HG03280 (cell line): ENCODE measurements at regions not wholly inside any gene's neighbourhood (a gene's known extent, or its start where the extent isn't known, plus 50 kb on each side); places are given as distances from the start of the nearest gene placed in this dataset.
"Not testable (repeated sequence)": the region's sequence is repeated elsewhere in the genome, so short reads cannot be mapped to it uniquely, and the experiment has no call there.

Experiments used
- ATAC-seq: cut with Tn5 transposase; IDR thresholded peaks from one replicate; pipeline ENCODE4 v1.9.1; 2021; ENCODE audit warnings: mild to moderate bottlenecking, moderate library complexity; ENCODE audit not compliant: unreplicated experiment

GRCh38 chr13:55160867-55161266 lies 1979.9 kb upstream of the PRR20A start:
- no peak for ATAC-seq

- ATAC-seq, result not testable (repeated sequence)
These were observed 1962.1 kb upstream of the PRR20A start for GRCh38 chr13:55178582-55178981.

GRCh38 chr13:55190996-55191395 lies 1949.7 kb upstream of the PRR20A start:
- ATAC-seq, result no peak

DNA sequence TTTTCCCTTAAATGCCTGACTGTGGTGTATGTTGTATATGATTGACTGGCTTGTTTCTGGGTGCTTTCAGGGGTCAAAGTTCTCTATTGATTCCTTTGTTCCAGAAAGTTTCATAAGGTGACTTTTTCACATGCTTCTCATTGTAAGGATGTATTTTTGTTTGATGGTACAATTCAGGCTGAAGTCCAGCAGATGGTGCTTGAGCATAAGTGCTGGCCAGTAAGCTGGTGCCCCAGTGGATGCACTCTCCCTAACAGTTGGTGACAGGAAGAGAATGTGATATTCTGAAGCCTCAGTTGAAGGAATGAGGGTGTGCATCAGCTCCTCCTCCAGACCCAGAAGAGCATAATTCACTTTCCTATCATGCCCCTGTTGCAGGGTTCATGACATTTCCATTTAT lies 1941.6 kb upstream of the PRR20A start:
- no peak for ATAC-seq

GRCh38 chr13:55214841-55215345 lies 1925.8 kb upstream of the PRR20A start:
- ATAC-seq, result no peak

DNA sequence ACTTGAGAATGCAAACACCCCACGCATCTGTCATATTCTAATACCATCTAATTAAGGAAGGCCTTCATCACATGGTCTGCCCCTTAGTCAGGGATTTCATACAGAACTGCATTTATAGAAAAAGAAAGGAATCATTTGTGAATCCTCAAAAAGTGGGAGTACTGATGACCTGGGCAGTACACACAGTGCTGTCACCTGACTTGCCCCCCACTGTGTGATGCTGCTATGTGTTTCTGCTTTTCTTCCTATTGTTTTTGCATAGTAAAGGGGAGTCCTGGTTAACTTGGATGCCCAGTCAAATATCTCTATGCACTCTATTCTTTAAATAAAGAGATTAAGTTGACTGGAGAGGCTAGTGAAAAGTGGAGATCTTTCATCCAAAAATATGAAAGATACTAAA lies 1921.2 kb upstream of the PRR20A start:
- no peak for ATAC-seq

DNA sequence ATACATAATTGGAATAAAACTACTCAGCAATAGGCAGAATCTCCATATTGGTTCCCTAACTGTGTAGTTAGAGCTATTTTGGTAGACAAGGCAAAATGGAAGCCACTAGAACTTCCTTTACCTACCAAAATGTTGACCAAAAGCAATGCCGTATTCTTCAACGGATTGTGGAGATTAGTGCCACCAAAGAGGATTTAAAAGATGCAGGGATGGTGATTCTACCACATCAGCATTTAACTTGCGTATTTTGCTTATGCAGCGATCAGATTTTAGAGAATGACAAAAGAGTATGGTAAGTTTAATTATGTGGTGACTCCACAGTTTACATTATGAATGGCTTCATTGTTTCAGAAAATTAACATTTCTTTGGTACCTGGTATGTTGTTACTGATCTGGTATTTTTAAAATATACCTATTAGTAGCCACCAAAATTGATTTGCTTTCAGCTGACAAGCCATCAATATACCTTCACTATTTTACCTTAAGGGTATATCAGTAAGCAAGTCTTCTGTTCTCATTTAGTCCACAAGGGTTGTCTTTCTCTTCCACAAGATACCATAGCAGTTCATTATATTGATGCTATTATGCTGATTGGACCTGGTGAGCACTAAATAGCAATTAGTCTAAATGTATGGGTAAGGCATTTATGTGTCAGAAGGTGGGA lies 1910.7 kb upstream of the PRR20A start:
- ATAC-seq, result no peak

DNA sequence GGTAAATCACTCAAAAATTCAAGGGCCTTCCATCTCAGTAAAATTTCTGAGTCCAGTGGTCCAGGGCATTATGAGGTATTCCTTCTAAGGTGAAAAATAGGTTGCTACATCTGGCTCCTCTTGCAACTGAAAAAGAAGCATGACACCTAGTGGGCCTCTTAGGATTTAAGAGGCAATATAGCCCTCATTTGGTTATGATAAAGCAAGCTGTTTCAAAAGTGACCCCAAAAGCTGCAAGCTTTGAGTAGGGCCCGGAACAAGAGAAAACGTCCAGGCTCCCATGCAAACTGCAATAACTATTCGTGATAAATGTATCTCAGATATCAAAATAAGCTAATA lies 1910.2 kb upstream of the PRR20A start:
- ATAC-seq, result no peak

DNA sequence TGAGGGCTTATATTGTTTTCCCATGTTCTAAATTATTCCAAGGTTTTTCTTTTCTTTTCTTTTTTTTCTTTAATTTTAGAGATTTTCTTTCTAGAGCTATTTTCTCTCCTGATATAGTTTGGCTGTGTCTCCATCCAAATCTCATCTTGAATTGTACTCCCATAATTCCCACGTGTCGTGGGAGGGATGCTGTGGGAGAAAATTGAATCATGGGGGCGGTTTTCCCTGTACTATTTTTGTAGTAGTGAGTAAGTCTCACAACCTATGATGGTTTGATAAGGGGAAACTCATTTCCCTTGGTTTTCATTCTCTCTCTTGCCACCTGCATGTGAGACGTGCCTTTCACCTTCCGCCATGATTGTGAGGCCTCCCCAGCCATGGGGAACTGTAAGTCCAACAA lies 1906.4 kb upstream of the PRR20A start:
- no peak for ATAC-seq

DNA sequence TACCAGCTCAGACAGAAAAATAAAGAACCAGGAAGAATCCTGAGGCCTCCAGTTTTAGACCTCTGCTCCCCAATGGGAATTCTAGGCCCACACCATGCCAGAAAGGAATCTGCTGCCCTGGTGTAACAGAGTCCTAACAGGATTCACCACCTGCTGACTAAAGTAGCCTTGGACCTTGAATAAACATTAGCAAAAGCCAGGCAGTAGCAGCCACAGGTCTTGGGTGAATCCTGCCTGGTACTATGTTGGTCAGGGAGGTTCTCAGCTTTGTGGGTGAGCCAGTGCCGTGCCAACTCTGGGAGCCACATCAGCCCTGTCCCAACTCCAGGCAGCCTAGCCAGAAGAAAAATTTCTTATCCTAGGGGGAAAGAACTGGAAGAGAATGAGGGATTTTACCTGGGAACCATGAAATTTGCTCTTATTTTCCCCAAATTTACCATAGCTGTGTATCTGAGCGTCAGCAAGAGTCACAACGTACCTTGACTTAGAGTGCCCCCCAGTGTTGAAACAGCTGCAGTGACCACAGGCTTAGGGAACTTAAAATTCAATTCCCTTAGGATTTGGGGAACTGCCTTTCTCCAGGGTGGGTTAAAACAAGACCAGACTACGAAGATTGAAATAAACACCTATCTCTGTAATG lies 1895.6 kb upstream of the PRR20A start:
- ATAC-seq, result no peak

DNA sequence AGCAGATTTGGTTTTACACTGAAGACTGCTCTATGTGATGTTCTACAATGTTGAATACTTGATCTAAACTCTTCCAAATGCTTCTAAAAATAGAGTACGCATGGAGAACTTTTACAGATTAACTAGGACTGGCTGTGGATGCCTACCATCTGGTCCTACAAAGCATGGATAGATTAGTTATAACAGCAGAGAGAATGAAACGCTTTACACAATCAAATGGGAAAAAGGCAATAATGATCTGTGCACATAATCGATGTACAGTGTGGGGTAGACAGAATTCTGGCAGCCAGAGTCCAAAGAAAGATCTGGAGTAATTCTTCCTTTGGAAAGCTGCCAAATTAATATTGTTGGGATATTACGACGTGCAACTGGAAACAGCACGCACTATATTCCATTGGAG lies 1885.5 kb upstream of the PRR20A start:
- ATAC-seq, result no peak

DNA sequence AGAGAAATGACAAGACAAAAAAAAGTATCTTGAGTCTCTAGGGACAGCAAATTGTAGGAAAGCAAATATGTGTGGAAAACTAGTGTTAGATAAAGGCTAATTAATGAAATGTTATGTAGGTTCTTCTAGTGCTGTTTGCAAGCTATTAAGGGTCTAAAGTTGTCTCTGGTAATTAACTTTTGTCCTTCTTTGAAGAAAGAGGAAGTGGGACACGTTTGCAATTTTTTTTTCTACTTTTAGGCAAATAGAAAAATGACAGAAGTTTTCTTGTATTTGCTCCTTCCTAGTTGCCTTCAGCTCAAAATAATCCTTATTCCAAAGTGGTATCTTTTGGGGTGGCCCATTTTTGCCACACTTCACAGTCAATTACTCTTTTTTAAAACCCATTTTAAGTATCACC lies 1877.7 kb upstream of the PRR20A start:
- ATAC-seq, result no peak

DNA sequence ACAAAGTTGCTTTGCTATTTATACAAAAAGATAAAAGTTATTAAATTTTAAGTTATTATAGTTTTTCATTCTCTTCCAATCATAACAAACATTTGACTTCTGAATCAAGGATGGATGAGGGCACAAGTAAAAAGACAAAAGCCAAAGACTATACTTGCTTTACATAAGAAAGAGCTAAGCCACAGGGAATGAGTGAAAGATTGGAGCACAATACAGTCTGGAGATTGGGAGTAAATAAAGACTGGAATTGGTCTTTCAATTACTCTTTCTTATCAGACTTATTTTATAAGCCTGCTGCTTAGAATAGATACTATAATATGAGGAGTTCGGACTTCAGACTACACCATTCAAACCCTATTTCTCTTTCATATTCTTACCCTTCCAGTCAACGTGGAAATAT lies 1874.1 kb upstream of the PRR20A start:
- ATAC-seq, result no peak

- ATAC-seq, result no peak
These were observed 1842.5 kb upstream of the PRR20A start for GRCh38 chr13:55298201-55298600.

- ATAC-seq, result no peak
These were observed 1838.2 kb upstream of the PRR20A start for GRCh38 chr13:55302568-55302967.

GRCh38 chr13:55307909-55308308 lies 1832.8 kb upstream of the PRR20A start:
- no peak for ATAC-seq

- no peak for ATAC-seq
These were observed 1798.8 kb upstream of the PRR20A start for GRCh38 chr13:55341891-55342290.

DNA sequence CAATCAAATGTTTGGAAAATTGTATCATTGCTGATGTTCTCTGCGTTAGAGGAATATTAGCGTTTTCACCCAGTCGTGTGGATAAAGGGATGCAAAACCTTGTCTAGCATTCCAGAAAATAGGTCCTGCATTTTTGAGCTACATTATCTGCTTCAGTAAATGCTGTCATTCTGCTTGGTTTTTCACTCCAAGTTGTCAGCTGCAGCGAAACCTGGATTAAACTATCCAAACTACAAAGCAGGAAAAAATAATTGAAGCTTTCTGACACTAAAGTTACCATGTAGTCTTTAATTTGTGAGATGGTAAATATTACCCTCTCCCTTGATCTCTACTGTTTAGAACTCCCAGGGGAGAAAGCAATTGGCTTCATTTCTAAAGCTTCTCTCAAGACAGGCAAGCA lies 1795.5 kb upstream of the PRR20A start:
- ATAC-seq, result no peak

DNA sequence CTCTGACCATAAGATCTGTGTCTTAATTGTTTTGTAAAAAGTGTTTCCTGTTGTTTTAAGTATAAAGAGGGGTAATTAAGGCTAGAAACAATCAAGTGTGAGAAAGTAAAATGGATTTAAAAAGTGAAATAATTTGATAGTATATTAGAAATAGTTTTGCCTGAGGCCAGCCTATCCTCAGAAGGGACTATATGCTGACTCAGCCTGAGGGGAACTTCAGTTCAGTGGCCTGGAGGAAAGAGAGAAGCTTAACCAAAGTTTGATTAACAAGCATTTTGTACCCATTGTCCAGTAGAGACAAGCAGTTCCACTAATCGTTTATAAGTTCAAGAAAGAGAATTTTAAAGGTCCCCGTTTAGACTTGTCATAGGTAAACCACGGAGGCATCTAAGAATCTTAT lies 1793.2 kb upstream of the PRR20A start:
- ATAC-seq, result no peak

DNA sequence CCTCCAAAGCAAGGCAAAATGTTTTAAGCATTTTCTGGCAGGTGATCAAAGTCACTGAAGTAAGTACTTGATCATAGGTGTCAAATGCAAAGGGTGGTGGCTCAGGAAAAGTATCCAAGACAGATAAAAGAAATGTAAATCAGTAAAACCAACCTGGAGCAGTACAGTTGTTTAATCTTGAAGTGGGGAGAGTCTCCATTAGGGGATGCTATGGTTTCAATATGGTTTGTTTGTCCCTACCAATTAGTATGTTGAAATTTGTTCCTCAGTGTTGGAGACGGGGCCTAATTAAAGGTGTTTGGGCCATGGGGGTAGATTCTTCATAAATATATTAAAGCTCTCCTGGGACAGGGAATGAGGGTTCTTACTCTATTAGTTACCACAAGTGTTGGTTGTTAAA lies 1781.7 kb upstream of the PRR20A start:
- no peak for ATAC-seq

DNA sequence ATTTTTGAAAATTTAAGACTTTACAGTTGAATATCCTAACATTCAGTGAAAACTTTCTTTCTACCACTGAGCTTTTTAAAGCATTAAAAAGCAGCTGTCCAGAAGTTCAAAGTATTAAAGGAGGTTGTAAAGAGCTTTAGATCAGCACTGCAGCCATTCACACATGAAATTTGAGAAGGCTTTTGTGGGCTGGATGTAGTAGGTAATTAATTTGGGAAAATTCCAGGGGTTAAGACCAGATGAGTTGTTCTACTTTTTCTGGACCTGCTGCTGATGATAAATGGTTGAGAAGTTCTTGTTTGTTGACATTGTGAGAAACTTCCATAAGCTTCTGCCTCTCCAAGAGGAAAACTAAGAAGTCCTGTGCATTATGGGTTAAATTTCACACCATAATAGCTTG lies 1779.6 kb upstream of the PRR20A start:
- no peak for ATAC-seq

- ATAC-seq, result no peak
These were observed 1774.0 kb upstream of the PRR20A start for GRCh38 chr13:55366676-55367075.

DNA sequence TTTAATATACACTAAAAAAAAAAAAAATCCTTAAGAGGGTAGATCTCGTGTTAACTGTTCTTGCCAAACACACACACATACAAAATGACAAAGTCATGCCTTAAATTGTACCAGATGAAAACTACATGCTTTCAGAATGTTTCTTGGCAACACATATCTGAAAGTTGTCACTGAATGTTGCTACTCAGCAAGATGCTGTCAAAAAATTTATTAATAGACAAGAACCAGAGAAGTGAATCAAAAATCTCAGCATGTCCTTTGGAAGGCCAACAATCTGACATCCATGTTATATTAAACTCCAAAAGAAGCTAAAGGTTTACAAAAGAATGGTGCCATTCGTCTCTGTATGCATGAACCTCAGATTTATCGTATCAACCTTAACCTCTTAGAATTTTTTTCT lies 1746.2 kb upstream of the PRR20A start:
- no peak for ATAC-seq
